ENCODE measurements at regions not wholly inside any gene's neighbourhood (a gene's known extent, or its start where the extent isn't known, plus 50 kb on each side); places are given as distances from the start of the nearest gene placed in this dataset.

- DNase-seq (ENCODE audit: low read depth), result no peak
- TF ChIP-seq CTCF (IDR thresholded peaks at IDR 0.05; ENCODE audit: control insufficient read depth, extremely low read depth, insufficient read depth), result no peak
- H3K4me3 ChIP-seq (ENCODE audit: low read depth, low read length), result no peak overlapping the region
These were observed 225.5 kb upstream of the BLID start for GRCh38 chr11:122341477-122341876.

- no peak overlapping the region for H3K4me3 ChIP-seq (ENCODE audit: low read depth, low read length)
- no peak for TF ChIP-seq CTCF (IDR thresholded peaks at IDR 0.05; ENCODE audit: control insufficient read depth, extremely low read depth, insufficient read depth)
- no peak for DNase-seq (ENCODE audit: low read depth)
These were observed 224.7 kb upstream of the BLID start for GRCh38 chr11:122340607-122341290.

- TF ChIP-seq CTCF (IDR thresholded peaks at IDR 0.05; ENCODE audit: control insufficient read depth, extremely low read depth, insufficient read depth), result no peak
- no peak overlapping the region for H3K4me3 ChIP-seq (ENCODE audit: low read depth, low read length)
- DNase-seq (ENCODE audit: low read depth), result no peak
These were observed 223.5 kb upstream of the BLID start for GRCh38 chr11:122339436-122340060.

GRCh38 chr11:122337704-122338103 is 221.7 kb upstream of the BLID start:
- no peak overlapping the region for H3K4me3 ChIP-seq (ENCODE audit: low read depth, low read length)
- TF ChIP-seq CTCF (IDR thresholded peaks at IDR 0.05; ENCODE audit: control insufficient read depth, extremely low read depth, insufficient read depth), result no peak
- no peak for DNase-seq (ENCODE audit: low read depth)

GRCh38 chr11:122337241-122337640 is 221.2 kb upstream of the BLID start:
- no peak for TF ChIP-seq CTCF (IDR thresholded peaks at IDR 0.05; ENCODE audit: control insufficient read depth, extremely low read depth, insufficient read depth)
- no peak for DNase-seq (ENCODE audit: low read depth)
- H3K4me3 ChIP-seq (ENCODE audit: low read depth, low read length), result no peak overlapping the region

- no peak overlapping the region for H3K4me3 ChIP-seq (ENCODE audit: low read depth, low read length)
- TF ChIP-seq CTCF (IDR thresholded peaks at IDR 0.05; ENCODE audit: control insufficient read depth, extremely low read depth, insufficient read depth), result no peak
- no peak for DNase-seq (ENCODE audit: low read depth)
These were observed 220.7 kb upstream of the BLID start for GRCh38 chr11:122336706-122337105.
